ENCODE measurements at regions not wholly inside any gene's neighbourhood (a gene's known extent, or its start where the extent isn't known, plus 50 kb on each side); places are given as distances from the start of the nearest gene placed in this dataset.
"Not testable (repeated sequence)": the region's sequence is repeated elsewhere in the genome, so short reads cannot be mapped to it uniquely, and the experiment has no call there.

GRCh38 chr1:829932-830331, 93.8 kb upstream of the SAMD11 start:
- not testable (repeated sequence) for TF ChIP-seq STAT6 (CRISPR knock-in tag; conservative IDR thresholded peaks at IDR 0.05; ENCODE audit: low read depth); E2F4 (CRISPR knock-in tag; IDR thresholded peaks at IDR 0.05; ENCODE audit: borderline replicate concordance, low read depth); CTCF (IDR thresholded peaks at IDR 0.05); E2F1 (CRISPR knock-in tag; IDR thresholded peaks at IDR 0.05)
